GM21526 (cell line): ENCODE measurements at regions not wholly inside any gene's neighbourhood (a gene's known extent, or its start where the extent isn't known, plus 50 kb on each side); places are given as distances from the start of the nearest gene placed in this dataset.
"Not testable (repeated sequence)": the region's sequence is repeated elsewhere in the genome, so short reads cannot be mapped to it uniquely, and the experiment has no call there.

Experiments
- ATAC-seq: cut with Tn5 transposase; IDR thresholded peaks from one replicate; pipeline ENCODE4 v1.9.1; 2021; ENCODE audit warnings: moderate library complexity; ENCODE audit not compliant: unreplicated experiment, low FRiP score

- no peak for ATAC-seq
Measured at GRCh38 chr20:58044931-58045555, 183.4 kb downstream of the ANKRD60 start.

DNA sequence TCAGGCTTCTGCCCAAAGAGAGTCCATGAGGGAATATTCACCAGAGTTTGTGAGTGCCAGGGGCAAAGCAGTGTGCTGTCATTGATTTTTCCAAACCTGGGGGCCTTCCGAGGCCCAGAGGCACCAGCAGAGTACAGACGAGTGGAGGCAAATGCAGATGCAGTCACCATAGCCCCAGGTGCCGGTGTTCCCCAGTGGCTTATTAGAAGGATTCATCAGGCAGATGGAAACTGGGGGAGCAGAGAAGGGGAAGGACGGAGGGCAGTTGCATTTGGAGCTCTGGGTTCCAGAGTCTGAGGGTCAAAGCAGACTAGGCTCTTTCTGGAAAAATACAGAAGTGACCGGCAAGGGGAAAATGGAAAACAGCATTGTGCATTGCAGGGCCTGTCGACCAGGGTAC is 184.2 kb downstream of the ANKRD60 start:
- no peak for ATAC-seq

GRCh38 chr20:58043236-58044140 is 185.0 kb downstream of the ANKRD60 start:
- no peak for ATAC-seq

DNA sequence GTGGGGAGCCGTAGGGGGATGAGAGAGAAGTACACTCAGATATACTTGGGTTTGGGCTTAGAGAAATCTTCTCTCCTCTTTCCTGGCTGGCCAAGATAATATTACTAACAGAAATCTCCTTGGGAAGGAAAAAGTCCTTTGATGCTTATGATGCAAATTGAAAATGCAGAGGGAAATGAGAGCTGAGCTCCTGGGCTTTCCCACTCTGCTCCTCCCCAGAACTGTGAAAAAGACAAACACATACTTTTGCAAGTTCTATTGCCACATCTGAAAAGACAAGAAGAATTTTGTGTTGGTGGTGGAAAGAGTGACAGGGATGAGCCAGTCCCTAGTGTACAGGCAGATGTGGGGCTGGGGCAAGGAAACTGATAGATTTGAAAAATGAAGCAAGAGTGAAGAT is 185.9 kb downstream of the ANKRD60 start:
- no peak for ATAC-seq

DNA sequence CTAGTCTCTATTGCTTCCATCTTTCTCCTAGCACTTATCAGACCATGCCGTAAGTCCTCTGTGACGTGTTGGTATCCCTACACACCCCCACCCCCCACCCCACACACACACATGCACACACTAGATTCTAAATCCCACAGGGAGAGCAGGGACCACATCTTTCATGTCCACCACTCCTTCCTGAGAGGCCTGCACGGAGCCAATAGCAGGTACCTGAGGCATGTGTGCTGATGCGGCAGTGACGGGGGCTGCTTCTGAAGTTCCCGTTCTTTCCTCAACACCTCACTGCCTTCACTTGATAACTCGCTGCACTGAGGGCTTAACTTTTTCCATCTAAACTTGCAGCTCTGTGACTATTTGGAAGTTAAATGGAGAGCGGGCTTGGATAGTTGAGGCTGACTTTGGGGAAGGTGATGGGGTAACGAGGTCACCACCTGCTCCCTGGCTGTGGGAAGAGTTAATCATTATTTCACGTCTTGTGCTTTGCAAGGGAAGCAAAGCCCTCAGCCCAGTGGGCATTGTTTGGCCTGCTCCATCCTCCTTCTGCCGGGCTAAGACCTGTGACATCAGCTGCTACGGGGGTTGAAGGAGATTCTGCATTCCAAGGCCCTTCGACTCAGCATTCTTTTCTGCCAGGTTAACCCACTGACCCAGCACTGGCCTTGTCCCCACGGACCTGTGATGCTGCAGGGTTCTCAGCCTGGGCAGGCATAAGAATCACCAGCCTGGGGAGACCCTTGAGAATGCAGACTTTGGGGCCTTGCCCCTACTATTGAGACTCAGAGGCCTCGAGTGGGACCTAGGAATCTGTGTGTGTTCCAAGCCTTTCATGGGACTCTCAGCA is 187.8 kb downstream of the ANKRD60 start:
- no peak for ATAC-seq

- ATAC-seq = no peak
Measured at GRCh38 chr20:58039274-58040092, 189.0 kb downstream of the ANKRD60 start.

- no peak for ATAC-seq
Measured at GRCh38 chr20:58038123-58038654, 190.3 kb downstream of the ANKRD60 start.

GRCh38 chr20:58037631-58038030 is 190.8 kb downstream of the ANKRD60 start:
- ATAC-seq = no peak

DNA sequence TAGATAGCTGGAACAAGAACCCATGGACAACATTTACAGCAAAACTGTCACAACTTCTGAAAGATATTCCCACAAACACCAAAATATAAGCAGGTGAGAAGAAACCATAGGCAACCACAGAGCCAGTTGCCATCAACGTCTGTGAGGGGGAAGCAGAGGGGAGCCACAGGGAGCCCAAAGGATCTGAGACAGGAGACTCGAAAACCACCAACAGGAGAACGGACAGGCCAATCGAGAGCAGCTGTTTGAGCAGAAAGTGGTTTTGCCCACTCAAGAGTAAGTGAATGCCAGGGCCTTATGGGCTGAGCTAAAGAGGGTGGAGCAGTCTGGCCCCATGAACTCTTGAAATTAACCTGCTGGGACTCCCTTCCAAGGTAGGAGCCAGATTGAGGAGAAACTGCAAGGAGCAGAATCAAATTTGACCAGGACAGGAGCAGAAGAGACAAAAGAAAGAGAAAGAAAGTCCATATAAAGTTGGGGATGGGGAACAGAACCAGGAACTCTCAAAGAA is 195.4 kb downstream of the ANKRD60 start:
- no peak for ATAC-seq

- no peak for ATAC-seq
Measured at GRCh38 chr20:58032599-58032998, 195.9 kb downstream of the ANKRD60 start.

DNA sequence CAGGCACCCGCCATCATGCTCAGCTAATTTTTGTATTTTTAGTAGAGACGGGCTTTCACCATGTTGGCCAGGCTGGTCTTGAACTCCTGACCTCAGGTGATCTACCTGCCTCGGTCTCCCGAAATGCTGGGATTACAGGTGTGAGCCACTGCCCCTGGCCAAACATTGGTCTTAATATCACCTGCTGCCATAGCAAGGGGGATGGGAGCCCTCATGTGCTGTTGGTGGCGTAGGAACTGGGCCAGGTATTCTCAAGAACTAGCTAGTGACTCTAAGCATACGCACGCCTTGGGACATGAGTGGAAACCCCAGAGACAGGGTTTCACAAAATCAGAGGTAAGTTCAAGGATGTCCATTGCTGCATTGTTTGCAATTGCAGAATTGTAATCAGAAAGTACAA is 197.1 kb downstream of the ANKRD60 start:
- ATAC-seq = not testable (repeated sequence)

GRCh38 chr20:58028123-58028522 is 200.3 kb downstream of the ANKRD60 start:
- no peak for ATAC-seq

DNA sequence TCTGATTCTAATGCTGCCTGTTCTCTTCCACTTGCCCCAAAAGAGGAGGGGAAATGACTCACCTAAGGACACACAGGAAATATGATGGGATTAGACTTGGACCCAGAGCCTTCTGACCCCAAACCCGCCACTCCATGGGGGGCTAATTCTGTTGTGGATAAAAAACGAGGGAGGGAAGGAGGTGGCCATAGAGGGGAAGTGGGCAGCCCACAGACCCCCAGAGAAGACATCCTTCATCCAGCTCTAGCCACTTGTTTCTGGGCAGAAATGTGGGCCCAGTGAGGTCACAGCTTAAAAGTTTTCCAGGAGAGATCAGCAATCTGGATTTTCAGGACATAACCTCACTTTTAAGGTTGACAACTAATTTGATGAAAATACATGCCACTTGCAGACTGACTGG is 202.1 kb downstream of the ANKRD60 start:
- no peak for ATAC-seq

- ATAC-seq = no peak
Measured at GRCh38 chr20:58025233-58025632, 203.2 kb downstream of the ANKRD60 start.

GRCh38 chr20:58024241-58024721 is 204.2 kb downstream of the ANKRD60 start:
- no peak for ATAC-seq

- ATAC-seq = no peak
Measured at GRCh38 chr20:58023781-58024180, 204.7 kb downstream of the ANKRD60 start.

GRCh38 chr20:58023346-58023745 is 205.1 kb downstream of the ANKRD60 start:
- ATAC-seq = no peak

DNA sequence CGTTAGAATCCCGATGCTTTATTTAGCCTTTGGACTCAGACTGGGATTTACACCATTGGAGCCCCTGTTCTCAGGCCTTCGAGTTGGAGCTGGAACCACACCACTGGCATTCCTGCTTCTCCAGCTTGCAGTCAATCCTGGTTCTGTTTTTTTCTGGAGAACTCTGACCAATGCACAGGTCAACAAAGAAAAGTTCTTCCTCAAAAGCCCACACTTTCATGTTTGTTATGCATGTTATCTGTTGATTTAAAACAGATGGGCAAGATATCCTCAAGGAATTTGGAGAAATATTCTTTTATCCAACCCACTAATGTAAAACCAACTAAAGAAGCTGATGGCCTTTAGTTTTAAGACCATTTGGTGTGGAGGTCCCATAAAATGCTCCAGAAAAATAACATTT is 205.7 kb downstream of the ANKRD60 start:
- no peak for ATAC-seq

- no peak for ATAC-seq
Measured at GRCh38 chr20:58021481-58021880, 207.0 kb downstream of the ANKRD60 start.
